Right lobe of liver (tissue), 6 donors: ENCODE measurements at regions not wholly inside any gene's neighbourhood (a gene's known extent, or its start where the extent isn't known, plus 50 kb on each side); places are given as distances from the start of the nearest gene placed in this dataset.
"Not testable (repeated sequence)": the region's sequence is repeated elsewhere in the genome, so short reads cannot be mapped to it uniquely, and the experiment has no call there.

ENCODE experiments used
- ATAC-seq, 4 donors: fragments of 200-7000 bp; cut with Tn5 transposase; one replicate each; pipeline ENCODE4 v1.9.1; 2020; ENCODE audit warnings: mild to moderate bottlenecking in 4 of 4, moderate library complexity in 4 of 4
- DNase-seq, 3 donors: peaks; one replicate each; pipeline ENCODE4 v3.0.0-alpha.2; 2020
- H3K27ac ChIP-seq, 3 donors: fragments of 200-600 bp; one replicate each; pipeline ENCODE4 v1.8.0; 2022
- H3K27me3 ChIP-seq, 2 donors: fragments of 200-600 bp; one replicate each; pipeline ENCODE4 v1.8.0; 2022
- H3K36me3 ChIP-seq, 4 donors: fragments of 200-600 bp; sonication (generic) in 1 of 4; one replicate each; pipeline versions ENCODE4 v1.5.1 to v1.8.0; 2017 to 2022; ENCODE audit warnings: control low read depth in 1 of 4
- H3K4me1 ChIP-seq, 4 donors: fragments of 200-600 bp; sonication (generic) in 1 of 4; one replicate each; pipeline versions ENCODE4 v1.5.1 to v1.8.0; 2017 to 2022; ENCODE audit warnings: control low read depth in 1 of 4
- H3K4me3 ChIP-seq, 3 donors: fragments of 200-600 bp; one replicate each; pipeline ENCODE4 v1.8.0; 2022
- H3K9me3 ChIP-seq, 4 donors: fragments of 200-600 bp; sonication (generic) in 1 of 4; one replicate each; pipeline versions ENCODE4 v1.5.1 to v1.8.0; 2017 to 2022; ENCODE audit warnings: control low read depth in 1 of 4
- CTCF ChIP-seq, 4 donors: fragments of 200-600 bp in 3 of 4; fragments of 450-650 bp in 1 of 4; IDR thresholded peaks; one replicate each; pipeline versions ENCODE4 v1.5.1 to v1.8.0; 2016 to 2022; ENCODE audit warnings: antibody characterized with exemption in 4 of 4, mild to moderate bottlenecking in 2 of 4
- POLR2A ChIP-seq: fragments of 450-650 bp; IDR thresholded peaks from one replicate; pipeline ENCODE4 v1.6.1; 2017; ENCODE audit warnings: antibody characterized with exemption, mild to moderate bottlenecking
- WGBS: methylation state at CpG from one replicate; pipeline ENCODE4 v1.1.6; 2018; ENCODE audit warnings: low coverage, low lambda C conversion rate; ENCODE audit not compliant: insufficient coverage; ENCODE audit errors: missing lambda C conversion rate; 5-methylcytosine and 5-hydroxymethylcytosine counted together
- intact Hi-C, 2 donors: fragments of 100-400 bp; cut with DNase I; formaldehyde crosslinking; loops; one replicate each; pipeline versions ENCODE4 v1.11.2 to v1.14.1; 2022
- donor health status: DM: no; HTN: yes; CAD: no.
- donor health status: DM: no; HTN: no; CAD: no.
- donor health status: DM: no; HTN: no; CAD: no.
- donor health status: DM: no; HTN: yes; CAD: no.
- donor health status: DM: no; HTN: yes; CAD: no.

DNA sequence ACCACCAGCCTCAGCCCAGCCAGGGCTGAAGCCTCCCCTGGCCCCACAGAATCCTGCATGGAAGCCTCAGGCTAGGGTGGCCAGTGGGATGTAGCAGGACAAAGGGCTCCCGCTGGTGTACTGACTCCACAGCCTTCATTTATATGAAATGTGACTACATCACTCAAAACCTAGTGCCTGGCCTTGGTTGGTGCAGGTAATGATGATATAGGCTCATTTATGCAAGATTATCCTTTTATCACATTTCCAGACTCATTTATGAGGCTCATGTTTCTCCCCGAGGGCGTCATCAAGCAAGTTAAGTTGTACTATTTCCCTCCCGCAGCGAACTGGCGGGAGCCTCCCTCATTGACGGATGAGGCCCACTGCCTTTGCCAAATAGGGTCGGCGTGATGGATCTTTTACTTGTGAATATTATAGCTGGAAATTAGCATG lies 179.1 kb upstream of the SMAD3 start:
- 89% methylated on average over 9 of the region's 9 CpGs for WGBS
- Histone ChIP-seq H3K27ac (no peak overlapping the region), H3K36me3 (no peaks in the 10 kb centered on the region), H3K9me3 (no peaks in the 10 kb centered on the region), H3K27me3 (no peaks in the 10 kb centered on the region), H3K4me1 (peaks cover 0 to 4% (median 0%) of the 10 kb centered on the region in 4 donors), H3K4me3 (no peak overlapping the region)
- intact Hi-C loops = no loop called here
- DNase-seq (peak in 1 of 3 donors; percentile 21), ATAC-seq (no peak)
- TF ChIP-seq POLR2A = no peak
- no peak for TF ChIP-seq CTCF (IDR thresholded peaks at IDR 0.05)

- no peaks in the 10 kb centered on the region for H3K36me3 ChIP-seq
- intact Hi-C loops = no loop called here
- H3K27ac ChIP-seq = no peak overlapping the region
- H3K4me3 ChIP-seq = no peak overlapping the region
- ATAC-seq (peak in 1 of 4 donors; percentile 19), DNase-seq (peak in 1 of 3 donors; percentile 23)
- 80% methylated on average over 2 of the region's 7 CpGs for WGBS
- no peak for TF ChIP-seq CTCF (IDR thresholded peaks at IDR 0.05)
- TF ChIP-seq POLR2A = no peak
- no peaks in the 10 kb centered on the region for H3K27me3 ChIP-seq
- peaks cover 0 to 4% (median 0%) of the 10 kb centered on the region in 4 donors for H3K4me1 ChIP-seq
- no peaks in the 10 kb centered on the region for H3K9me3 ChIP-seq
Observed at GRCh38 chr15:66886686-66887273, 178.6 kb upstream of the SMAD3 start.

- H3K27ac ChIP-seq, H3K9me3 ChIP-seq, ATAC-seq, DNase-seq, intact Hi-C loops, H3K4me3 ChIP-seq, H3K36me3 ChIP-seq, H3K4me1 ChIP-seq, H3K27me3 ChIP-seq: not testable (repeated sequence)
Observed at GRCh38 chr15:66889298-66889697, 176.1 kb upstream of the SMAD3 start.

DNA sequence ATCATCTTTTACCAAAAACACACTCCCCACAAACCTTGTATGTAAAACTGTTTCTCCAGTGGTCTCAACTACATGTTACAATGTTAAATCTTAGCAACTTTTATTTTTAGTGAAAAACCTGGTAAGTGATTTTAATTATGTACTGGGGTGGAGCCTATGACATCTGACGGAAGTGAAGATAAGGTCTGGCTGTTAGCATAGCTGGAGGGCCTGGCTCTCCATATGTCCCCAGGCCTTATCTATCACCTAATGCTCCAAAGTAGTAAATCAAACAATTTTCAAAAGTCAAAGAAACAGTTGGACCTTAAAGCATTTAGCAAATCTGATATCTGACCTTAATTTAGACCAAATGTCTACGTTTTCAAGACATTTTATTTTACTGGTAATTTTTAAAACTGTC lies 173.6 kb upstream of the SMAD3 start:
- H3K27ac ChIP-seq = no peak overlapping the region
- no peaks in the 10 kb centered on the region for H3K36me3 ChIP-seq
- no peaks in the 10 kb centered on the region for H3K4me1 ChIP-seq
- DNase-seq = no peak
- 48% methylated on average over 2 of the region's 2 CpGs for WGBS
- TF ChIP-seq POLR2A (no peak), CTCF (IDR thresholded peaks at IDR 0.05) (no peak)
- H3K4me3 ChIP-seq = no peak overlapping the region
- no peaks in the 10 kb centered on the region for H3K9me3 ChIP-seq
- intact Hi-C loops = no loop called here
- no peak for ATAC-seq
- H3K27me3 ChIP-seq = no peaks in the 10 kb centered on the region

DNA sequence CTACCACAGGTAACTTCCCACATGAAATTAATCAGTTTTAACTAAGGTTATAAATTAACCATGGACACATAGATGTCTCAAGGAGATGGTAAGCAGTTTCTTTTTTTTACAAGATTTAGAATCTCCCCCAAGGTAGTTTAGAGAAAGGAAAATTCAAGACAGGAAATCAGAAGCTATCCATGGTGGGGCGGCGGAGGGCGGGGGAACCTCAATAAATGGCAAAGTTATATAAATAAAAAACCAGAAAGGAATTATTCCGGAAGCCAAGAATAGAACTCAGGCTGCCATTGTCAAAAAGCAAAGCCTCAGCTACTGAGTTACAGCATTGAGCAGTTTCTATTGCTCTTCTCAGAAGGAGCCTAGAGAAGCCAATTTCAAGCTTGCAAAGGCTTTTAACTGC lies 172.1 kb upstream of the SMAD3 start:
- no peak for DNase-seq
- Histone ChIP-seq H3K9me3 (no peaks in the 10 kb centered on the region), H3K4me3 (no peak overlapping the region), H3K27me3 (no peaks in the 10 kb centered on the region), H3K27ac (no peak overlapping the region), H3K4me1 (no peaks in the 10 kb centered on the region), H3K36me3 (no peaks in the 10 kb centered on the region)
- intact Hi-C loops = no loop called here
- ATAC-seq = no peak
- TF ChIP-seq CTCF (IDR thresholded peaks at IDR 0.05) (no peak), POLR2A (no peak)
- 67% methylated on average over 4 of the region's 4 CpGs for WGBS
